HepG2 (cell line): ENCODE measurements at regions not wholly inside any gene's neighbourhood (a gene's known extent, or its start where the extent isn't known, plus 50 kb on each side); places are given as distances from the start of the nearest gene placed in this dataset.

Experiments used
- ETV6 ChIP-seq: sonication (generic); formaldehyde crosslinking; conservative IDR thresholded peaks from 2 replicates; pipeline ENCODE4 v1.4.0; 2020; ENCODE audit warnings: missing genetic modification reagents
- TAF1 ChIP-seq: sonication (generic); formaldehyde crosslinking; IDR thresholded peaks from 2 replicates; pipeline ENCODE4 v1.4.0; 2020; ENCODE audit warnings: missing genetic modification reagents
- ZNF10 ChIP-seq: sonication (generic); formaldehyde crosslinking; IDR thresholded peaks from 2 replicates; pipeline ENCODE4 v1.4.0; 2020; ENCODE audit warnings: mild to moderate bottlenecking, low read depth, missing genetic modification reagents, borderline replicate concordance
- ZNF263 ChIP-seq: sonication (generic); formaldehyde crosslinking; IDR thresholded peaks from 2 replicates; pipeline ENCODE4 v1.4.0; 2020; ENCODE audit warnings: missing genetic modification reagents
- TF ChIP-seq, protein P1 (sequence below): sonication (generic); formaldehyde crosslinking; IDR thresholded peaks from 2 replicates; pipeline ENCODE4 v1.5.0; 2020; ENCODE audit warnings: mild to moderate bottlenecking, missing genetic modification reagents, moderate library complexity

DNA sequence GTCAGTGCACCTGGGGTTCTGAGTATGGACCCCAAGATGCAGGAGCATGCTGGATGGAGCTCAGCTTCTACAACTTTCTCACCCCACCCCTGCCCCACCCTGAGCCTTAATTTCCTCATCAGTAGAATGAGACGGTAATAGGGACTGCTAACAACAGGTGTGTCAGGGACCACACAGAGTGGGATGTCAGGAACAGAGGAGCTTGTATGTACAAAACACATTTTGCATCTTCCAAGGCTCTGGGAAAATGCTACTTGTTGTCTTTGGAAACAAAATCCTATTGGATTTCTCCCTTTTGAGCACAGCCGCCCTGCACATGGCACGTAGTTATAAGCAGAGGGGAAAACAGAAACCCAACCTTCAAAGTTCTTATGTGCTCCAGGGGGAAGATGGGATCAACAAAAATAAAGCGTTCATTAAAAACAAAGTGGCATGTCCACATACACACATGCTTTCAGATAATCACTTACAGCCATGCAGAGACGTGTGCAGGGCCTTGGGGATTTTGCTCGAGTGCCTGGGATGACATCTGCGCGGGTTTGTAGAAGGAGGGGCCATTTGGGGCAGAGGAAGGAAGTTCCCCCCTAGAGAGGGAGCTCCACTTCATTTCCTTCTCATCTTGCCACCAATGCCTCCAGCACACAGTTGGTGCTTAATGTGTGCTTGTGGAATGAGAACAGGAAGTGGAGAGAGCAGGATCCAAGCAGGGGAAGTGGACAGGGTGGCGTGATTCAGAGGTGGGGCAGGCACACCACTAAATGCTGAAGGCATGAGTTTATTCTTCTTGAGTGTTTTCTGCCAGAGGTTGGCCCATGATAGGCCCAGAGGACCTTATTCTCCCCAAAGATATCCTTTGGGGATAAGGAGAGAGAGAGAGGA lies 138.9 kb downstream of the SMIM20 start:
- TF ChIP-seq, protein P1, sequence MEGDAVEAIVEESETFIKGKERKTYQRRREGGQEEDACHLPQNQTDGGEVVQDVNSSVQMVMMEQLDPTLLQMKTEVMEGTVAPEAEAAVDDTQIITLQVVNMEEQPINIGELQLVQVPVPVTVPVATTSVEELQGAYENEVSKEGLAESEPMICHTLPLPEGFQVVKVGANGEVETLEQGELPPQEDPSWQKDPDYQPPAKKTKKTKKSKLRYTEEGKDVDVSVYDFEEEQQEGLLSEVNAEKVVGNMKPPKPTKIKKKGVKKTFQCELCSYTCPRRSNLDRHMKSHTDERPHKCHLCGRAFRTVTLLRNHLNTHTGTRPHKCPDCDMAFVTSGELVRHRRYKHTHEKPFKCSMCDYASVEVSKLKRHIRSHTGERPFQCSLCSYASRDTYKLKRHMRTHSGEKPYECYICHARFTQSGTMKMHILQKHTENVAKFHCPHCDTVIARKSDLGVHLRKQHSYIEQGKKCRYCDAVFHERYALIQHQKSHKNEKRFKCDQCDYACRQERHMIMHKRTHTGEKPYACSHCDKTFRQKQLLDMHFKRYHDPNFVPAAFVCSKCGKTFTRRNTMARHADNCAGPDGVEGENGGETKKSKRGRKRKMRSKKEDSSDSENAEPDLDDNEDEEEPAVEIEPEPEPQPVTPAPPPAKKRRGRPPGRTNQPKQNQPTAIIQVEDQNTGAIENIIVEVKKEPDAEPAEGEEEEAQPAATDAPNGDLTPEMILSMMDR (CRISPR knock-in tag): no peak
- TF ChIP-seq ZNF10 (CRISPR knock-in tag) (no peak), TAF1 (CRISPR knock-in tag) (no peak), ETV6 (no peak), ZNF263 (CRISPR knock-in tag) (no peak)
